HL-60 (cell line): ENCODE measurements at regions not wholly inside any gene's neighbourhood (a gene's known extent, or its start where the extent isn't known, plus 50 kb on each side); places are given as distances from the start of the nearest gene placed in this dataset.

ENCODE experiments used
- DNase-seq, 2 experiments: peaks; one replicate each; pipeline ENCODE4 v3.0.0-alpha.2; 2010 to 2020; ENCODE audit warnings: low read depth in 1 of 2, low spot score in 1 of 2
- H3K27ac ChIP-seq: fragments of 250-450 bp; sonication (Bioruptor Pico); replicated peaks from 2 replicates; pipeline ENCODE4 v1.5.1; 2020; ENCODE audit warnings: mild to moderate bottlenecking, moderate library complexity
- H3K27me3 ChIP-seq: fragments of 250-450 bp; sonication (Bioruptor Pico); 2 replicates; pipeline ENCODE4 v1.5.1; 2021; ENCODE audit warnings: mild to moderate bottlenecking, moderate library complexity; ENCODE audit not compliant: insufficient read depth, poor library complexity, severe bottlenecking
- H3K4me3 ChIP-seq: replicated peaks from 2 replicates; pipeline ENCODE4 v1.5.1; 2011; ENCODE audit warnings: mild to moderate bottlenecking, control low read depth, low read length; ENCODE audit not compliant: insufficient read depth
- GABPA ChIP-seq: IDR thresholded peaks from 2 replicates; pipeline ENCODE4 v1.6.1; 2012; ENCODE audit warnings: low read depth
- POLR2AphosphoS5 ChIP-seq: IDR thresholded peaks from 2 replicates; pipeline ENCODE4 v1.6.1; 2012; ENCODE audit warnings: low read depth
- REST ChIP-seq: IDR thresholded peaks from 2 replicates; pipeline ENCODE4 v1.6.1; 2012; ENCODE audit warnings: low read depth; ENCODE audit not compliant: insufficient replicate concordance
- SPI1 ChIP-seq: IDR thresholded peaks from 2 replicates; pipeline ENCODE4 v1.6.1; 2012; ENCODE audit warnings: low read depth, mild to moderate bottlenecking, borderline replicate concordance
- TF ChIP-seq, protein P1 (sequence below): IDR thresholded peaks from one replicate; pipeline ENCODE4 v1.5.1; 2011; ENCODE audit warnings: low read length, control low read depth, inconsistent platforms; ENCODE audit not compliant: insufficient read depth

DNA sequence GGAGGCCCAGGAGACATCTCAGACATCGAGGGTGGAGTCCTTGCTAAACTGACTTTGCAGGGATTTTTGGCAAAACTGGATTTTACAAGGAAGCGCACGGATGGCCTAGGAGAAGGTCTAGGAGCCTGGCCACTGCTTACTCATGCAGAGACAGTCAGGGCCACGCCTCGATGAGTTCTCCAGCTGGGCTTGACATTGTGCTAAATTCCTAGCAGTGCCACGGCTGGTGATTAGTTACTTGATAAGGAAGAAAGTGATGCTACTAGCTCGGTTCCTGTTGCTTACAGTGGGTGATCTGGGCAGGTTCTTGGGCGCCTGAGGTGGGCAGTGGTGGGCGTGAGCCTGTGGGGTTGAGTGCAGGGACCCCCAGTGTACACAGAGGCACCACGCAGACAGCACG, 143.4 kb downstream of the SOX1 start:
- Histone ChIP-seq H3K27ac (no peak overlapping the region), H3K27me3 (peaks cover 21% of the 10 kb centered on the region), H3K4me3 (no peak overlapping the region)
- TF ChIP-seq POLR2AphosphoS5 (no peak), GABPA (no peak), SPI1 (no peak), REST (no peak)
- no peak for DNase-seq

DNA sequence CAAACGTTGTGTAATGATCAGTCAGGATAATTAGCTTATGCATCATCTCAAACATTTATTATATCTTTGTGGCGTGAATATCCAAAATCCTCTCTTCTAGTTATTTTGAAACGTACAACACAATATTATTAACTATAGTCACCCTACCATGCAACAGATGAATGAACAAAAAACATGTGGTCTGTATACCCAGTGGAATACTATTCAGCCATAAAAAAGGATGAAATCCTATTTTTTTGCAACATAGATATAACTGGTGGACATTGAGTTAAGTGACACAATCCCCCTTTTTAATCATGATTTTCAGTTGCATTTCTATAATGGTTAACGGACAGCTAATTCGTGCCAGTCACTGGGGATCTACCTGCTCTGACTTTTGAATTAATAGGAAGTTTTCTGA, 145.6 kb downstream of the SOX1 start:
- DNase-seq, result no peak
- Histone ChIP-seq H3K27ac (no peak overlapping the region), H3K4me3 (no peak overlapping the region), H3K27me3 (peaks cover 3% of the 10 kb centered on the region)
- no peak for TF ChIP-seq POLR2AphosphoS5
- TF ChIP-seq SPI1, result no peak
- no peak for TF ChIP-seq REST
- TF ChIP-seq, protein P1, sequence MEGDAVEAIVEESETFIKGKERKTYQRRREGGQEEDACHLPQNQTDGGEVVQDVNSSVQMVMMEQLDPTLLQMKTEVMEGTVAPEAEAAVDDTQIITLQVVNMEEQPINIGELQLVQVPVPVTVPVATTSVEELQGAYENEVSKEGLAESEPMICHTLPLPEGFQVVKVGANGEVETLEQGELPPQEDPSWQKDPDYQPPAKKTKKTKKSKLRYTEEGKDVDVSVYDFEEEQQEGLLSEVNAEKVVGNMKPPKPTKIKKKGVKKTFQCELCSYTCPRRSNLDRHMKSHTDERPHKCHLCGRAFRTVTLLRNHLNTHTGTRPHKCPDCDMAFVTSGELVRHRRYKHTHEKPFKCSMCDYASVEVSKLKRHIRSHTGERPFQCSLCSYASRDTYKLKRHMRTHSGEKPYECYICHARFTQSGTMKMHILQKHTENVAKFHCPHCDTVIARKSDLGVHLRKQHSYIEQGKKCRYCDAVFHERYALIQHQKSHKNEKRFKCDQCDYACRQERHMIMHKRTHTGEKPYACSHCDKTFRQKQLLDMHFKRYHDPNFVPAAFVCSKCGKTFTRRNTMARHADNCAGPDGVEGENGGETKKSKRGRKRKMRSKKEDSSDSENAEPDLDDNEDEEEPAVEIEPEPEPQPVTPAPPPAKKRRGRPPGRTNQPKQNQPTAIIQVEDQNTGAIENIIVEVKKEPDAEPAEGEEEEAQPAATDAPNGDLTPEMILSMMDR, result no peak
- TF ChIP-seq GABPA, result no peak

DNA sequence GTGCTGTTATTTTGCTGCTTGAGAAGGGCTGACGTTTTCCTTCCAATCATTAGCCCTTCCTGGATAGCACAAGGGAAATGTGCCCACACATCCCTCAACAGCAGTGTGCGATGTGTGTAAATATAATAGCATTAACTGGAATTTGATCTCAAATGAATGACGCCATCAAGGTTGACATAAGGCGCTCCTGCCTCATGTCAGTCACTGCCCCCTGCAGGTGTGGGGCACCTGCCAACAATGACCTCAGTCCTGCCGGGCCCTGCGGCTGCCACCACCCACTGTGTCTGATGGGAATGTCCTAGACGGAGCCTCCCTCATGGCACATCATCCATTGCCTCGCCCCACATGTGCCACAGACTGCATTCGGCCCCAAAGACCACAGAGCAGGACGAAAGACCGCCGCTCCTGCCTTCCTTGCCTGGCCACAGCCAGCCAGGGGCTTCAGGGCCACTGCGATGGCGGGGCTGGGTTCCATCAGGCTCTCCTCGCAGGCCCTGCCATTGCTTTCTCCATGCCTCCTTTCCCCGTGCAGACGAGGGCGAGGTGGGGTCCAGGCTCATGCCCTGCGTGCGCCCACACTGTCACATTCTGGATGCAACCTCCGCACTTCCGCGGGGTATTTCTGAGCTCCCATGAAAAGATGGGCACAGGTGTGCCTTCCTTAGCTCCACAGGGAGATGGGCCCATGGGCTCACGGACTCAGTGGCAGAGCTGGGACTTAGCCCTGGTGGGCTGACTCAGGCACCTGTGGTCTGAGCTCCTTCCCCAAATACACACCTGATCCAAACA, 146.7 kb downstream of the SOX1 start:
- H3K4me3 ChIP-seq, result no peak overlapping the region
- no peak overlapping the region for H3K27ac ChIP-seq
- H3K27me3 ChIP-seq, result no peaks in the 10 kb centered on the region
- no peak for TF ChIP-seq POLR2AphosphoS5
- no peak for TF ChIP-seq SPI1
- no peak for TF ChIP-seq GABPA
- TF ChIP-seq, protein P1, result no peak
- no peak for TF ChIP-seq REST
- DNase-seq, result no peak
